ENCODE measurements at regions not wholly inside any gene's neighbourhood (a gene's known extent, or its start where the extent isn't known, plus 50 kb on each side); places are given as distances from the start of the nearest gene placed in this dataset.

- Histone ChIP-seq H3K27me3 (no peaks in the 10 kb centered on the region), H3K4me3 (no peak overlapping the region)
- intact Hi-C loops (cut with DNase I; ENCODE audit: low total_unique reads), result no loop called here
These were observed 416.3 kb downstream of the SPATA31D1 start for GRCh38 chr9:82404881-82405280.

GRCh38 chr9:82406456-82407085, 418.0 kb downstream of the SPATA31D1 start:
- intact Hi-C loops (cut with DNase I; ENCODE audit: low total_unique reads), result no loop called here
- Histone ChIP-seq H3K4me3 (no peak overlapping the region), H3K36me3 (no peaks in the 10 kb centered on the region), H3K9me3 (no peaks in the 10 kb centered on the region), H3K27me3 (no peaks in the 10 kb centered on the region), H3K27ac (no peak overlapping the region), H3K4me1 (no peaks in the 10 kb centered on the region)
- DNase-seq, result no peak
- TF ChIP-seq POLR2AphosphoS5 (IDR thresholded peaks at IDR 0.05) (no peak), CTCF (IDR thresholded peaks at IDR 0.05) (no peak), EP300 (IDR thresholded peaks at IDR 0.05; ENCODE audit: low read depth) (no peak), POLR2A (IDR thresholded peaks at IDR 0.05) (no peak)
- in situ Hi-C loops (cut with MboI; ENCODE audit: low pct_ligation_motif_present in 1 of 4, low pct_unique_long_range_greater_than_20kb in 1 of 4, low sequenced_read_pairs in 3 of 4), result loop anchor here in 1 of 4 donors (25.0 kb wide), 1 partner anchor 106 kb away; no protein-coding TSS in a partner anchor
- 75 to 84% methylated on average over 3 of the region's 3 CpGs for WGBS, 2 donors (ENCODE audit: low coverage in 1 of 2)

More at GRCh38 chr9:82404881-82405280, 416.3 kb downstream of the SPATA31D1 start:
- Histone ChIP-seq H3K36me3 (no peaks in the 10 kb centered on the region), H3K27ac (no peak overlapping the region), H3K9me3 (no peaks in the 10 kb centered on the region), H3K4me1 (no peaks in the 10 kb centered on the region)
- DNase-seq, result no peak
- in situ Hi-C loops (cut with MboI; ENCODE audit: low pct_ligation_motif_present in 1 of 4, low pct_unique_long_range_greater_than_20kb in 1 of 4, low sequenced_read_pairs in 3 of 4), result loop anchor here in 1 of 4 donors (25.0 kb wide), 1 partner anchor 107 kb away; no protein-coding TSS in a partner anchor
- WGBS, 2 donors (ENCODE audit: low coverage in 1 of 2), result 54 to 73% methylated on average over 2 to 4 of the region's 4 CpGs
- TF ChIP-seq EP300 (IDR thresholded peaks at IDR 0.05; ENCODE audit: low read depth) (no peak), POLR2A (IDR thresholded peaks at IDR 0.05) (no peak), POLR2AphosphoS5 (IDR thresholded peaks at IDR 0.05) (no peak), CTCF (IDR thresholded peaks at IDR 0.05) (no peak)

GRCh38 chr9:82410306-82410705, 421.7 kb downstream of the SPATA31D1 start:
- intact Hi-C loops (cut with DNase I; ENCODE audit: low total_unique reads) (no loop called here), in situ Hi-C loops (cut with MboI; ENCODE audit: low pct_ligation_motif_present in 1 of 4, low pct_unique_long_range_greater_than_20kb in 1 of 4, low sequenced_read_pairs in 3 of 4) (loop anchor here in 1 of 4 donors (25.0 kb wide), 1 partner anchor 102 kb away; no protein-coding TSS in a partner anchor)
- no peaks in the 10 kb centered on the region for H3K9me3 ChIP-seq
- TF ChIP-seq CTCF (IDR thresholded peaks at IDR 0.05) (no peak), EP300 (IDR thresholded peaks at IDR 0.05; ENCODE audit: low read depth) (no peak), POLR2AphosphoS5 (IDR thresholded peaks at IDR 0.05) (no peak), POLR2A (IDR thresholded peaks at IDR 0.05) (no peak)
- H3K36me3 ChIP-seq, result no peaks in the 10 kb centered on the region
- H3K27me3 ChIP-seq, result no peaks in the 10 kb centered on the region
- H3K4me1 ChIP-seq, result no peaks in the 10 kb centered on the region
- H3K27ac ChIP-seq, result no peak overlapping the region
- H3K4me3 ChIP-seq, result no peak overlapping the region
- no peak for DNase-seq

- no peaks in the 10 kb centered on the region for H3K4me1 ChIP-seq
- no peaks in the 10 kb centered on the region for H3K36me3 ChIP-seq
- H3K9me3 ChIP-seq, result no peaks in the 10 kb centered on the region
- no peak for DNase-seq
- intact Hi-C loops (cut with DNase I; ENCODE audit: low total_unique reads), result no loop called here
- in situ Hi-C loops (cut with MboI; ENCODE audit: low pct_ligation_motif_present in 1 of 4, low pct_unique_long_range_greater_than_20kb in 1 of 4, low sequenced_read_pairs in 3 of 4), result loop anchor here in 1 of 4 donors (25.0 kb wide), 1 partner anchor 101 kb away; no protein-coding TSS in a partner anchor
- TF ChIP-seq POLR2AphosphoS5 (IDR thresholded peaks at IDR 0.05) (no peak), POLR2A (IDR thresholded peaks at IDR 0.05) (no peak), EP300 (IDR thresholded peaks at IDR 0.05; ENCODE audit: low read depth) (no peak), CTCF (IDR thresholded peaks at IDR 0.05) (no peak)
- no peak overlapping the region for H3K4me3 ChIP-seq
- H3K27me3 ChIP-seq, result no peaks in the 10 kb centered on the region
- no peak overlapping the region for H3K27ac ChIP-seq
These were observed 422.3 kb downstream of the SPATA31D1 start for GRCh38 chr9:82410866-82411265.

Measured in transverse colon (tissue), 4 donors.